DMS79 treated with DMSO at 0.1 percent for 48 hours (cell line): ENCODE measurements at regions not wholly inside any gene's neighbourhood (a gene's known extent, or its start where the extent isn't known, plus 50 kb on each side); places are given as distances from the start of the nearest gene placed in this dataset.

Experiments used
- DNase-seq: peaks from one replicate; lab custom pipeline; 2025; lab: John Stamatoyannopoulos, UW

GRCh38 chr7:46539892-46540483 is 618.9 kb upstream of the IGFBP3 start:
- DNase-seq: no peak

GRCh38 chr7:46537191-46537905 is 616.3 kb upstream of the IGFBP3 start:
- no peak for DNase-seq

- no peak for DNase-seq
Observed at GRCh38 chr7:46534664-46535588, 613.9 kb upstream of the IGFBP3 start.

- DNase-seq: no peak
Observed at GRCh38 chr7:46533946-46534345, 612.9 kb upstream of the IGFBP3 start.

- DNase-seq: no peak
Observed at GRCh38 chr7:46532571-46532970, 611.5 kb upstream of the IGFBP3 start.

GRCh38 chr7:46530081-46530750 is 609.1 kb upstream of the IGFBP3 start:
- DNase-seq: no peak

GRCh38 chr7:46527360-46527759 is 606.3 kb upstream of the IGFBP3 start:
- no peak for DNase-seq

GRCh38 chr7:46525876-46526275 is 604.8 kb upstream of the IGFBP3 start:
- DNase-seq: no peak

GRCh38 chr7:46524350-46524749 is 603.3 kb upstream of the IGFBP3 start:
- DNase-seq: no peak

- no peak for DNase-seq
Observed at GRCh38 chr7:46522354-46522906, 601.4 kb upstream of the IGFBP3 start.

GRCh38 chr7:46518713-46519112 is 597.6 kb upstream of the IGFBP3 start:
- no peak for DNase-seq

- DNase-seq: no peak
Observed at GRCh38 chr7:46515844-46516590, 594.9 kb upstream of the IGFBP3 start.

GRCh38 chr7:46513447-46513848 is 592.4 kb upstream of the IGFBP3 start:
- no peak for DNase-seq

- no peak for DNase-seq
Observed at GRCh38 chr7:46512891-46513413, 591.9 kb upstream of the IGFBP3 start.

- no peak for DNase-seq
Observed at GRCh38 chr7:46511442-46512215, 590.6 kb upstream of the IGFBP3 start.

GRCh38 chr7:46508583-46508982 is 587.5 kb upstream of the IGFBP3 start:
- no peak for DNase-seq

- DNase-seq: no peak
Observed at GRCh38 chr7:46507560-46507959, 586.5 kb upstream of the IGFBP3 start.

- no peak for DNase-seq
Observed at GRCh38 chr7:46494441-46494840, 573.4 kb upstream of the IGFBP3 start.

GRCh38 chr7:46494028-46494427 is 573.0 kb upstream of the IGFBP3 start:
- no peak for DNase-seq

GRCh38 chr7:46493196-46493595 is 572.1 kb upstream of the IGFBP3 start:
- DNase-seq: no peak
